ENCODE measurements at regions not wholly inside any gene's neighbourhood (a gene's known extent, or its start where the extent isn't known, plus 50 kb on each side); places are given as distances from the start of the nearest gene placed in this dataset.

DNA sequence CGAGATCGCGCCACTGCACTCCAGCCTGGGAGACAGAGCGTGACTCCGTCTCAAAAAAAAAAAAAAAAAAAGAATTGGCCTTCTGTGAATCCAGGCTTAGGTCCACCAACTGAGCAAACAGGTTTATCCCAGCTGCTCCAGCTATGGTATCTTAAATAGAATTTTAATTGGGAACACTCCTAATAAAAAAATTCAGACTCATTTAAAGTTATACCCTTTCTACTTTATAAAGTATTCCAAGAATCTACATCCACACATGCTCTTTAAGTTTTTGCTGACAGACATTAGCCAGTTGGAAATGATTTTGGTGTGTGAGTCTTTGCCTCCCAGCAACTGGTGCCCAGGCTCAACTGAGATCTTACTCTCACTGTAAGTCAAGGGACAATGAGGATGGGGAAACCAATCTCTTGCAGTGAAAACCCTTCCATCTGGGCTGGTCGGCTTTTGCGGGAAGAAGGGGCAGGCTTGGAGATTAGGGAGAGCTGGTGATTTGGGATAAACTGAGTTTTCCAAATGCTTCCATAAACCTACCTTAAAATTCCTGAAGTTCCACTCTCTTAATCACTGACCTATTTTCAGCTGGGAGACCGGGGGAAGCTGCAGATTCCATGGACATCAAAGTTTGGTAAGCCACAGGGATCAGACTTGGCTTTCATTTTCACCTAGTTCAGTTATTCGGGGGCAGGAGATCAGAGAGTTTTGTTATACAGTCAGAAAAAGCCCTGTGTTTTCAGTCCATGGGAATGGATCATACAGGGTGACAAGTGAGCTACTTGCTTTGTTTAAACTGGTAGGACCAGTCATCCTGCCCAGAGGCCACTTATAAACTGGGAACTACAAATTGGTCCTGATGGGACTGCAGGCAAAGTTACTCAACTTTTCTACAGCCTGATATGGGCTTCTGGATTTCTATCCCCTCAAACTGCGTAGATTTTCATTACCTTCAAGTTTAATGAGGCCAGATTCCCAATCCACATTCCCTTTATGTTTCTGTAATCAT, 89.3 kb upstream of the ZNF746 start:
- peaks cover 1 to 52% of the 10 kb centered on the region in 2 experiments for H3K36me3 ChIP-seq (replicated peaks in 1 of 2; ENCODE audit: control extremely low read depth in 1 of 2, control insufficient read depth in 1 of 2, extremely low read depth in 1 of 2, insufficient read depth in 2 of 2, low read length in 1 of 2)
- no peak overlapping the region for H3K4me2 ChIP-seq (replicated peaks; ENCODE audit: low read depth, low read length, poor library complexity, severe bottlenecking)
- no peak overlapping the region for H3K4me3 Mint-ChIP-seq

More for the DNA sequence above, 89.3 kb upstream of the ZNF746 start:
- Histone ChIP-seq H3K27ac (ENCODE audit: low read length in 2 of 2) (no peak overlapping the region), H3K27me3 (replicated peaks in 1 of 4; ENCODE audit: control extremely low read depth in 1 of 4, control insufficient read depth in 3 of 4, insufficient read depth in 4 of 4, low read length in 3 of 4) (no peaks in the 10 kb centered on the region), H3K9ac (ENCODE audit: low read length) (no peak overlapping the region), H3K4me1 (ENCODE audit: control insufficient read depth in 2 of 2, insufficient read depth in 2 of 2, low read length in 2 of 2) (peaks cover 0 to 6% of the 10 kb centered on the region in 2 donors), H2AFZ (ENCODE audit: insufficient read depth, low read depth, low read length, poor library complexity, severe bottlenecking) (no peak overlapping the region), H4K20me1 (ENCODE audit: control insufficient read depth, insufficient read depth, low read length, poor library complexity, severe bottlenecking) (no peaks in the 10 kb centered on the region), H3K79me2 (ENCODE audit: control insufficient read depth, insufficient read depth, low read length) (peaks cover 16% of the 10 kb centered on the region), H3K9me3 (ENCODE audit: control extremely low read depth in 1 of 3, control insufficient read depth in 2 of 3, insufficient read depth in 1 of 3, low read length in 2 of 3) (peaks cover 0 to 7% (median 6%) of the 10 kb centered on the region in 3 donors), H3K4me3 (ENCODE audit: control extremely low read depth in 1 of 5, extremely low read depth in 1 of 5, insufficient read depth in 1 of 5, low read depth in 2 of 5, low read length in 4 of 5) (no peak overlapping the region)
- H3K9me3 Mint-ChIP-seq (ENCODE audit: insufficient read depth), result peaks cover 3% of the 10 kb centered on the region
- CTCF ChIA-PET, result no interaction called here
- no peak for TF ChIP-seq CTCF (IDR thresholded peaks at IDR 0.05)
- TF ChIP-seq EZH2 (IDR thresholded peaks at IDR 0.05; ENCODE audit: borderline replicate concordance, insufficient read depth, low read depth, low read length, poor library complexity, severe bottlenecking), result no peak
- H3K4me1 Mint-ChIP-seq, result peaks cover 10% of the 10 kb centered on the region
- no peak overlapping the region for H3K27ac Mint-ChIP-seq
- no peaks in the 10 kb centered on the region for H3K27me3 Mint-ChIP-seq
- ATAC-seq (ENCODE audit: low read depth), result no peak
- POLR2A ChIA-PET, result no interaction called here
- 96% methylated on average over 2 of the region's 10 CpGs for WGBS (ENCODE audit: insufficient coverage)
- DNase-seq, result no peak
- intact Hi-C loops (cut with micrococcal nuclease), result no loop called here
